SU-DHL-6 (cell line): ENCODE measurements at regions not wholly inside any gene's neighbourhood (a gene's known extent, or its start where the extent isn't known, plus 50 kb on each side); places are given as distances from the start of the nearest gene placed in this dataset.
"Not testable (repeated sequence)": the region's sequence is repeated elsewhere in the genome, so short reads cannot be mapped to it uniquely, and the experiment has no call there.

ENCODE experiments used
- H2AFZ ChIP-seq: fragments of 200-600 bp; sonication (generic); 2 replicates; pipeline ENCODE4 v1.6.1; 2014; ENCODE audit warnings: low read depth, mild to moderate bottlenecking, moderate library complexity, mixed read lengths, antibody characterized with exemption, low read length; ENCODE audit not compliant: severe bottlenecking
- H3F3A ChIP-seq: fragments of 200-600 bp; shearing (Covaris generic); 2 replicates; pipeline ENCODE4 v1.6.0; 2016; ENCODE audit warnings: antibody characterized with exemption, mild to moderate bottlenecking; ENCODE audit not compliant: insufficient read depth
- H3K27ac ChIP-seq: fragments of 200-600 bp; sonication (generic); 2 replicates; pipeline ENCODE4 v1.5.1; 2016; ENCODE audit warnings: low read depth, mild to moderate bottlenecking, low read length, moderate library complexity, mixed read lengths
- H3K27me3 ChIP-seq: fragments of 200-600 bp; sonication (generic), shearing (Covaris generic); 2 replicates; pipeline ENCODE4 v1.6.0; 2014; ENCODE audit warnings: mild to moderate bottlenecking, low read length
- H3K36me3 ChIP-seq: fragments of 200-600 bp; sonication (generic); 2 replicates; pipeline ENCODE4 v1.6.1; 2014; ENCODE audit warnings: mild to moderate bottlenecking, low read length, mixed read lengths
- H3K4me2 ChIP-seq: fragments of 300-600, 200-600 bp; shearing (Covaris generic), sonication (generic); 2 replicates; pipeline ENCODE4 v1.6.0; 2014; ENCODE audit warnings: low read length, low read depth, mild to moderate bottlenecking; ENCODE audit not compliant: poor library complexity, severe bottlenecking
- H3K4me3 ChIP-seq: fragments of 200-600 bp; sonication (generic); 2 replicates; pipeline ENCODE4 v1.5.1; 2014; ENCODE audit warnings: antibody characterized with exemption, low read length, mild to moderate bottlenecking, mixed read lengths; ENCODE audit not compliant: insufficient read depth, poor library complexity, severe bottlenecking
- H3K79me2 ChIP-seq: fragments of 200-600 bp; sonication (generic); 2 replicates; pipeline ENCODE4 v1.6.1; 2014; ENCODE audit warnings: mild to moderate bottlenecking, low read length, moderate library complexity; ENCODE audit not compliant: insufficient read depth
- H3K9ac ChIP-seq: fragments of 200-600 bp; sonication (generic); 2 replicates; pipeline ENCODE4 v1.7.0; 2014; ENCODE audit warnings: mild to moderate bottlenecking, low read length
- H3K9me2 ChIP-seq: fragments of 200-600 bp; sonication (generic); replicated peaks from 2 replicates; pipeline ENCODE4 v1.6.1; 2014; ENCODE audit warnings: low read length; ENCODE audit not compliant: insufficient read depth
- H3K9me3 ChIP-seq: fragments of 200-600 bp; sonication (generic); 2 replicates; pipeline ENCODE4 v1.6.1; 2014; ENCODE audit warnings: low read length, mixed read lengths; ENCODE audit not compliant: insufficient read depth
- H4K20me1 ChIP-seq: fragments of 200-600 bp; sonication (generic); 2 replicates; pipeline ENCODE4 v1.6.1; 2014; ENCODE audit warnings: low read depth, mild to moderate bottlenecking, antibody characterized with exemption, low read length, moderate library complexity, mixed read lengths
- CTCF ChIP-seq: fragments of 200-600 bp; sonication (generic); IDR thresholded peaks from one replicate; pipeline ENCODE4 v1.5.1; 2017; ENCODE audit warnings: antibody characterized with exemption, mild to moderate bottlenecking, low read length, moderate library complexity; ENCODE audit not compliant: insufficient read depth, poor library complexity, severe bottlenecking
- EZH2phosphoT487 ChIP-seq: fragments of 200-600 bp; sonication (generic), shearing (Covaris generic); conservative IDR thresholded peaks from 2 replicates; pipeline ENCODE4 v1.6.1; 2018; ENCODE audit warnings: mild to moderate bottlenecking, antibody characterized with exemption, low read length, moderate library complexity, mixed read lengths

GRCh38 chr2:183477296-183477695 lies 353.1 kb downstream of the NUP35 start:
- H3K27ac ChIP-seq: no peak overlapping the region
- no peaks in the 10 kb centered on the region for H3F3A ChIP-seq
- no peak overlapping the region for H3K9ac ChIP-seq
- H4K20me1 ChIP-seq: no peaks in the 10 kb centered on the region
- no peak overlapping the region for H2AFZ ChIP-seq
- H3K9me2 ChIP-seq: no peaks in the 10 kb centered on the region; the same call in 1 of the 2 replicates
- TF ChIP-seq CTCF (no peak), EZH2phosphoT487 (no peak)
- H3K27me3 ChIP-seq: no peaks in the 10 kb centered on the region
- H3K9me3 ChIP-seq: no peaks in the 10 kb centered on the region
- H3K4me3 ChIP-seq: no peak overlapping the region
- H3K79me2 ChIP-seq: no peaks in the 10 kb centered on the region
- H3K4me2 ChIP-seq: no peak overlapping the region
- H3K36me3 ChIP-seq: no peaks in the 10 kb centered on the region

GRCh38 chr2:183478941-183479595 lies 354.8 kb downstream of the NUP35 start:
- not testable (repeated sequence) for H3K9ac ChIP-seq, H3K79me2 ChIP-seq, H3K36me3 ChIP-seq, H3K9me2 ChIP-seq, H3K27ac ChIP-seq, H3K4me3 ChIP-seq, H3K4me2 ChIP-seq, H4K20me1 ChIP-seq, H3F3A ChIP-seq, H2AFZ ChIP-seq, H3K27me3 ChIP-seq, H3K9me3 ChIP-seq

GRCh38 chr2:183487326-183487725 lies 363.1 kb downstream of the NUP35 start:
- no peaks in the 10 kb centered on the region for H3K9me2 ChIP-seq
- TF ChIP-seq EZH2phosphoT487: no peak
- TF ChIP-seq CTCF: no peak
- no peak overlapping the region for H3K4me2 ChIP-seq
- H3K36me3 ChIP-seq: no peaks in the 10 kb centered on the region
- H3K27ac ChIP-seq: no peak overlapping the region
- H3F3A ChIP-seq: no peaks in the 10 kb centered on the region
- no peak overlapping the region for H3K4me3 ChIP-seq
- H3K27me3 ChIP-seq: no peaks in the 10 kb centered on the region
- no peaks in the 10 kb centered on the region for H3K9me3 ChIP-seq
- no peak overlapping the region for H3K9ac ChIP-seq
- H2AFZ ChIP-seq: no peak overlapping the region
- no peaks in the 10 kb centered on the region for H3K79me2 ChIP-seq
- H4K20me1 ChIP-seq: no peaks in the 10 kb centered on the region

GRCh38 chr2:183488421-183488820 lies 364.2 kb downstream of the NUP35 start:
- H3K27ac ChIP-seq: no peak overlapping the region
- no peaks in the 10 kb centered on the region for H4K20me1 ChIP-seq
- H2AFZ ChIP-seq: no peak overlapping the region
- no peaks in the 10 kb centered on the region for H3K79me2 ChIP-seq
- H3K4me2 ChIP-seq: no peak overlapping the region
- no peaks in the 10 kb centered on the region for H3F3A ChIP-seq
- H3K9me2 ChIP-seq: no peaks in the 10 kb centered on the region
- no peak for TF ChIP-seq CTCF
- no peak for TF ChIP-seq EZH2phosphoT487
- H3K9me3 ChIP-seq: no peaks in the 10 kb centered on the region
- no peaks in the 10 kb centered on the region for H3K27me3 ChIP-seq
- H3K9ac ChIP-seq: no peak overlapping the region
- no peaks in the 10 kb centered on the region for H3K36me3 ChIP-seq
- H3K4me3 ChIP-seq: no peak overlapping the region
